Stimulated activated CD8-positive, alpha-beta memory T cell treated with anti-CD3 and anti-CD28 coated beads, Interleukin-2, amount 100 ng/mL, for 1 hour (primary cell): ENCODE measurements at regions not wholly inside any gene's neighbourhood (a gene's known extent, or its start where the extent isn't known, plus 50 kb on each side); places are given as distances from the start of the nearest gene placed in this dataset.
"Not testable (repeated sequence)": the region's sequence is repeated elsewhere in the genome, so short reads cannot be mapped to it uniquely, and the experiment has no call there.

Experiments used
- DNase-seq, 2 donors: peaks; one replicate each; pipeline ENCODE4 v3.0.0-alpha.2; 2020; ENCODE audit warnings: low read depth in 2 of 2

DNA sequence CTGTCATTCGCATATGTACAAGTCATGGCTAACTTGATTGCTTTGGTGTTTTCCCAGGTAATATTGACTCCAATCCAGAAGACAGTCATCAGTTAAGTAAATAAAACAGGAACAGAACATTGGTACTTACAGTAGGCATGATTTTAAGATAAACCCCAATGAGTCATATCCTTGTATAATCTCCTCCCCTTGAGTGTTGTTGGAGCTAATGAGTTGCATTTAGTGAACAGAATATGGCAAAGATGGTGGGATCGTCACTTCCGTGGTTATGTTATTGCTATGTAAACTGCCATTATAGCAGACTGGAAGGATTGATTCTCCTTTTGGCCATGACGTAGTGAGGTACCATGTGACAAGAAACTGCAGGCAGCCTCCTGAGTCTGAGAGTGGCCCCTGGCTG, 102.2 kb downstream of the TMX1 start:
- no peak for DNase-seq

DNA sequence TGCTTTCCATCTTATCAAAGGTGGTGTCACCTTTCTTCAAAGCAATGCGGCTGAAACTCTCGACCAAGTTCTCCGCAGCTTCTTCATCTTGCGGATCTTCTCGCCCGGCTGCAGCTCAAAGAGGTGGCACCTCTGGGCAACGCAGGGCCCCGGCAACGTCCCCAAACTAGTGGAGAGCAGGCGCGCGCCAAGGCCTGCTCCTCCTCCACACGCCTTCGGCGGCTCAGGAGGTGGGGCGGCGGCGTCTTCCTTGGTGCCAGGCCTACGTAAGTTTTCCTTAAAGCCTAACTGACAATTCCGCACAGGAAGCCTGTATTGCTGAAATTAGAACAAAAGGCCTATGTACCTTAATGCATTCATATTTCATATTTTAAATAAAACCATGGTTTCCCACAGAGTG, 112.0 kb downstream of the TMX1 start:
- no peak for DNase-seq

GRCh38 chr14:51353901-51354300, 113.9 kb downstream of the TMX1 start:
- DNase-seq, result no peak

DNA sequence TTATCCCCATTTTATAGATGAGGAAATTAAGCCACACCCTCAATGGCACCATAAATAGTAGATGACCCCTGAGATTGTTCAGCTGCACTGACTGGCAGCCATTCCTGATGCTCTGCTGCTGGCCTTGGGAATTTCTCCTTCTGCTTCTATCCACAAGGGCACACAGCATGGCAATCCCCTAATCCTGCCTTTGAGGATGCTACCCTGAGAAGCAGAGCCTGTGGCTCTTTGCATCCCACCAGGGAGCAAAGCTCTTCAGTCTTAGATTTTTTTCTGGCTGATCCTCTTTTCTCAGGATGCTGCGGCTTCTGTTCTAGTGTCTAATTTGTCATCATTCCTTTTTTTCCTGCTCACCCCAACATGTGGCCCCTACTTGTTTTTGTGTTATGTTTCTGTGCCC, 114.8 kb downstream of the TMX1 start:
- DNase-seq, result no peak

DNA sequence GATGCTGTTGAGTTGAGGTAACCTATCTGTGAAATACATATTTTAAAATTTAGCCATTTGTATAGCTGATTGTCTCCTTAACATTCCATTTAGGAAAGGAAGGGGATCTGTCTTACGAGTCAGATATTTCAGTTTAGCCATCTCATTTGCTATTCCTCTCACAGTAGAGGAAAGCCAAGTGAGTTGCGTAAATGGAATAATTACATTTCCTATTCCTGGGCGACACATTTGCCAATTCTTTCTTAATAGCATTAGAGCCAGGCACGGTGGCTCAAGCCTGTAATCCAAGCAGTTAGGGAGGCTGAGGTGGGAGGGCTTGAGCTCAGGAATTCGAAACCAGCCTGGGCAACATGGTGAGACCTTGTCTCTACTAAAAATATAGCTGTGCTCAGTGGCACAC, 116.3 kb downstream of the TMX1 start:
- no peak for DNase-seq

GRCh38 chr14:51357250-51357649, 117.2 kb downstream of the TMX1 start:
- no peak for DNase-seq

DNA sequence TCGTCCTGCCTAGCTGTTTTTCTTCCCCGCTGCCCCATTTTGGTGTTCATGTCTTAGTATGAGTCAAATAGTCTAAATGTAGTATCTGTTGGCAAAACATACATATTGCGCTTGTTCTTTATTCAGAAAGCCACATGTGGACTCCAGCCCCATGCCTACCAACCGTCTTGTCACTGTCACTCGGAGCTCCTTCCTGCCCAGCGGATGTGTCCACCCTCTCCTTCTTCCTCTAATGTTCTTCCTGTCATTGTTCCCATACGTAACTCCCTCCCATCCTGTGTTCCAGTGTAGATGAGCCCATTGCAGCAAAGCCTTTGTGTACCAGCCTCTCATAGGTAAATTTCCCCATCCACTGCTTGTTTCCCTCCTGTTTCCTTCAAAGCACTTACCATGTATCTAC, 120.5 kb downstream of the TMX1 start:
- DNase-seq, result no peak

- no peak for DNase-seq
These were observed 125.4 kb downstream of the TMX1 start for GRCh38 chr14:51365241-51365965.

- not testable (repeated sequence) for DNase-seq
These were observed 126.4 kb downstream of the TMX1 start for GRCh38 chr14:51366460-51366859.

DNA sequence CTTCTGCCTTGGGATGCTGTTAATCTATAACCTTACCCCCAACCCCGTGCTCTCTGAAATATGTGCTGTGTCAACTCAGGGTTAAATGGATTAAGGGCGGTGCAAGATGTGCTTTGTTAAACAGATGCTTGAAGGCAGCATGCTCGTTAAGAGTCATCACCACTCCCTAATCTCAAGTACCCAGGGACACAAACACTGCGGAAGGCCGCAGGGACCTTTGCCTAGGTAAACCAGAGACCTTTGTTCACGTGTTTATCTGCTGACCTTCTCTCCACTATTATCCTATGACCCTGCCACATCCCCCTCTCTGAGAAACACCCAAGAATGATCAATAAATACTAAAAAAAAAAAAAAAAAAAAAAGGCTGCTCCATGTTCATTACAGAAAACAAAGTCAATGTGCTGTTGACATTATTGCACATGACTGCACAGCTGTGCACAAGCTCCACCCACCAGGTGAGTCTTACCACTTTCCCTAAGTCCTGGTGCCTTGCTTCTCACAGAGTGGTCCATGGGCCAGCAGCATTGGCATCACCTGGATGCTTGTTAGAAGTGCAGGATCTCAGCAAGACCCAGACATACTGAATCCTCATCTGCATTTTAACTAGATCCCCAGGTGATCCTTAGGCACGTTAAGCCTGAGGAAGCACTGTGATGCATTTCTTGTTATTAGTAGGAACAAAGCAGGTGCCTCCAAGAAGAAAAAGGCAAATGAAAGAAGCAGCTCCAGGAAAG, 127.0 kb downstream of the TMX1 start:
- DNase-seq, result not testable (repeated sequence)

DNA sequence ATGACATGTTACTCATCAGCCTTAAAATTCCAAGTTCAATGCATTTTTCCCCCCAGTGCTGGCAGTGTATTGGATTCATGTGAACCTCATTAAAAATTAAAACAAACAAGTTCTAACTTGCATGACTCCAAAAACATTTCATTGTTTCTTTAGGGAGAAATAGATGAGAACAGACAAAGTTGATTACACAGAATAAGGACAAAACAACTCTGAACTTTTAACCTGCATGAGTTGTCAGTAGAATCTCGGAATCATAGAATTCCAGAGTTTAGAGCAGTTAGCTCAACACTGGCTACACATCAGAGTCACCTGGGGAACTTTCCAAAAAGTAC, 127.5 kb downstream of the TMX1 start:
- no peak for DNase-seq

- no peak for DNase-seq
These were observed 128.7 kb downstream of the TMX1 start for GRCh38 chr14:51368721-51369163.

- no peak for DNase-seq
These were observed 129.8 kb downstream of the TMX1 start for GRCh38 chr14:51369814-51370213.

DNA sequence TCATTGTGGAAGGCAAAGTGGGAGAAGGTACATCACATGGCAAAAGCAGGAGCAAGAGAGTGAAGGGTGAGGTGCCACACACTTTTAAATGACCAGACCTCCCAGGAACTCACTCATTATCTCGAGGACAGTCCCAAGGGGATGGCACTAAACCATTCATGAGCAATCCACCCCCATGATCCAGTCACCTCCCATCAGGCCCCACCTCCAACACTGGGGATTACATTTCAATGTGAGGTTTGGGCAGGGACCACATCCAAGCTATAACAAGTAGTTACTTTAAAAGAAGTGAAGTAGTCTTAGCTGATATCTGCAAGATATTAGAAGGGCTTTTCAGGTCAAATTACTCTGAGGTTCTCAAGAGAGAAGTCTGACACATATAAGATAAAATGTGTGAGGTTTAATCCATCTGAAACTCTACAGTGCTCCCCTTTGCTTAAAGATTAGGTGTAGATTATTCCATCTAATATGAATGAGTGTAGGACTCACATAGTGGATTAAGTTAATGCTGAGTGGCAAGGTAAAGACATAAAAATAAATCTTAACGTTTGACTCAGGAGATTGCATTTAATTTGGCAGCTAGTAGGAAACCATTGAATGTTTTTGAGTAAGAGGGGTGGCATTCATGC, 130.8 kb downstream of the TMX1 start:
- no peak for DNase-seq

GRCh38 chr14:51377186-51377585, 137.1 kb downstream of the TMX1 start:
- DNase-seq, result not testable (repeated sequence)

GRCh38 chr14:51382506-51382905, 142.5 kb downstream of the TMX1 start:
- DNase-seq, result no peak

- no peak for DNase-seq
These were observed 146.4 kb downstream of the TMX1 start for GRCh38 chr14:51386411-51386810.

DNA sequence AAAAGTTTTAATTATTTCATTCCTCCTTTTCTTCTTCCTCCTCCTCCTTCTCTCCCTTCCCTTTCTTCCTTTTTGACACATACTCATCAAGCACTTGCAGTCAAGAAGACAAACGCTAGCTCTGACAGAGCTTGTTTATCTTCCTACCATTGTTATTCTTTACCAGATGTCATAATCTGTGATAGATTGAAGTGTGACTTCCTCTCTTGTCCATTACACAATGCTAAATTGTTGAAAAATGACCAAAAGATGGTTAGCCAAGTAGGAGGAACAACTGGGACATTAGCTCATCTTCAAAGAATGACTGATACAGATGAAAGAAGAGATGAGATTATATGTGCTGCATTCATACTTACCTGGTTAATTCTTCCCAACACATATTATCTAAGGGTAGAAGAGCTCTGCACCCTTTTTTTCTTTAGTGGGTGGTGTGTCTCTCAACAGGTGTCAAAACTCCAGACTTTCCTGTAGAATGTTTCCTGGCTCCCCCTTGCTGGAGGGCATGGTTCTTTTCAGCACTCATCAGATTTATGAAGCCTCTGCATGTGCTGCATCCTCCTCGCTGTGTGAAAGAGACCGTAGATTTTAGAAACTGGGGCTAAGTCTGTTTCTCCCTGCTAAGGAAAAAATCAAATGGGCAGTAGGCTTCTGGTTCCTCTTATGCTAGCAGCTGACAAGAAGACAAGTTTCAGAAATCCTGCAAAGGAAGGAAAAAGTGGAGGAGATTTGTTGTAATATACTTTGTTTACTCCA, 147.1 kb downstream of the TMX1 start:
- DNase-seq, result no peak

DNA sequence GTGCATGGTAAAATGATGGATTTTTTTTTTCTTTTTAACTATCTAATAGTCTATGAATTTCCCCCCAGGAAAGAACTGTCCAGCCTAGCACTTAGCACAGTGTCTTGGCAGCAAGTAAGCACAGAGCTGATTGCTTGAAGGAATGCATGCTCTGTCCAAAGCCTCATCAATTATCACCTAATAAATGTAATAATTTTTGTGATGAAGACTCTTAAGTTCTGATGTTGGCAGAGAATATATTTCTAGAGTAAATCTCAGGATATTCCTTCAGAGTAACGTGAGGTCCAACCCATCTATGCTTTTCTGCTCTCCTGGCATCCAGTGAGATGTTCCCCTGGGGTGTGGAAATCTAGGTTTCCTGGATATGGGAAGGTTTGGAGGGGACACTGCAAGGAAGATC, 152.4 kb downstream of the TMX1 start:
- no peak for DNase-seq

- no peak for DNase-seq
These were observed 154.3 kb downstream of the TMX1 start for GRCh38 chr14:51394384-51394783.

DNA sequence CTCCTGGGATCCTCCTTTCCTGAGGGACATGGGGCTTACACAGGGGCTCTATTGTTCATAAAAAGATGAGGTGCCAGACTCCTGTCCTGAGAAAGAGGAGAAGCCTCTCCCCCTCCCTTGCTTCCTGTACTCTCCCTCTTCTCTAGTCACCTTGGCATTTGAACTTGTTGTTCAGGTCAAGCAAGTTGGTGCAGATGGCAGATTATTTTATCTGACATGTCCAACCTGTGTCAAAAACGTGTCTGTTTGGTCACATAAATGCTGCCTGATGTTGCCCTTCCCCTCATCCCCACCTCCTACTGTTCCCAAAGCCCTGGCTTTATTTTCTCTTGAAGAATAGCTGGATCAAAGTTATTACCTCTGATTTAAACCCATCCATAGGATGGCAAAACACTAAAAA, 154.8 kb downstream of the TMX1 start:
- DNase-seq, result no peak

DNA sequence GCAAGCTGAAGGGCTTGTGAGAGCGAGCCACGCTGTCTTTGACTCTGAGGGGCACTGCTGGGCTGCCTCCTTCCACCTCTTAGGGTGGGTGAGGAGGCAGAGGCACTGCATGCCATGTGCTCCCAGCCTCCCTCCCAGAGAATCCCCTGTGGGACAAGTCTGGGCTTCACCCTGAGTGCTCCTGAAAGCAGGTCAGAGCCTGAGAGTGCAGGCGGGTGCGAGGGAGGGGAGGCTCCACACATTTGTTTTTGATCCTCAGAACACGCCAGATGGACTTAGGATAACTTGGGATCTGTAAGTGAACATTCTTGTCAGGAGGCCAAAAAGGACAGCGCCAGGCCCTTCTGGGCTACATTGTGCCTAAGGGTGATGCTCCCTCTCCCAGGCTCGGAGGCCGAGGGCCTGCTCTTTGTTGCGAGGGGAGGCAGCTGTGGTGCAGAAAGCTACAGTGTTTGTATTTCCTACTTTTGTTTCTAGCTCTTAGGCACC, 155.4 kb downstream of the TMX1 start:
- no peak for DNase-seq
